Esophagus muscularis mucosa (tissue), 3 donors: ENCODE measurements at regions not wholly inside any gene's neighbourhood (a gene's known extent, or its start where the extent isn't known, plus 50 kb on each side); places are given as distances from the start of the nearest gene placed in this dataset.

Experiments used
- CTCF ChIP-seq, 3 experiments: fragments of 200-600 bp in 2 of 3; fragments of 450-650 bp in 1 of 3; sonication (generic) in 2 of 3; IDR thresholded peaks; one replicate each; pipeline ENCODE4 v1.5.1; 2017 to 2019; ENCODE audit warnings: antibody characterized with exemption in 3 of 3, mild to moderate bottlenecking in 2 of 3, moderate library complexity in 1 of 3
- EP300 ChIP-seq: sonication (generic); formaldehyde crosslinking; IDR thresholded peaks from one replicate; pipeline ENCODE4 v1.6.1; 2017; ENCODE audit warnings: antibody characterized with exemption

DNA sequence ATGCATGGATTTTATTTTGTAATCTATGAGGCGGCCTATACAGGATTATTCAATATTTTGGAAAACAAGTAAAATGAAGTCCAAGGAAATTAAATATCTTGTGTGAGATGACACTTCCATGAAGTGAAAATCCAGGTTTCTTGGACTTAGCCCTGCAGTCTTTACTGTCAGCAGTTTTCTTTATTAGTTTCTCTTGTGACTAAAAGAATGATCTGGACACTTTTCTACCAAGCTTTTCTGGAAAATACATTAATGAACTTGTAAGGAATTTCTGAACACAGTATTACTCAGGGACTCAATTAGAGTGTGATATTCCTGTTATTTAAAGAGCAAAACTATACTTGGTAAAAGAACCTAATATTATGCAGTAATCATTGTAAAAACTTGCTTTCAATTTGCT, 610.4 kb upstream of the SLC8A1 start:
- TF ChIP-seq EP300 = no peak
- TF ChIP-seq CTCF (IDR thresholded peaks at IDR 0.05) = no peak
